Stomach (tissue), 8 donors: ENCODE measurements at regions not wholly inside any gene's neighbourhood (a gene's known extent, or its start where the extent isn't known, plus 50 kb on each side); places are given as distances from the start of the nearest gene placed in this dataset.
"Not testable (repeated sequence)": the region's sequence is repeated elsewhere in the genome, so short reads cannot be mapped to it uniquely, and the experiment has no call there.

Experiments used
- DNase-seq, 2 donors: peaks; one replicate each; pipeline versions ENCODE4 v3.0.0 to v3.0.0-alpha.2; 2013 to 2019
- H3K27ac ChIP-seq, 5 donors: fragments of 200-600 bp in 4 of 5; sonication (generic) in 4 of 5; one replicate each; pipeline ENCODE4 v1.5.1; 2013 to 2019; ENCODE audit warnings: mild to moderate bottlenecking in 1 of 5, moderate library complexity in 1 of 5
- H3K27me3 ChIP-seq, 3 donors: fragments of 200-600 bp; sonication (generic); one replicate each; pipeline ENCODE4 v1.5.1; 2017 to 2019; ENCODE audit warnings: mixed run types in 1 of 3
- H3K36me3 ChIP-seq, 4 donors: fragments of 200-600 bp; sonication (generic); 1 replicate in 3 of 4; 2 replicates in 1 of 4; pipeline ENCODE4 v1.5.1; 2016 to 2019
- H3K4me1 ChIP-seq, 4 donors: fragments of 200-600 bp; sonication (generic); one replicate each; pipeline ENCODE4 v1.5.1; 2016 to 2019
- H3K4me3 ChIP-seq, 4 donors: fragments of 200-600 bp; sonication (generic) in 3 of 4; one replicate each; pipeline ENCODE4 v1.5.1; 2016 to 2019; ENCODE audit warnings: mild to moderate bottlenecking in 1 of 4
- H3K9me3 ChIP-seq, 4 donors: fragments of 200-600 bp; sonication (generic); one replicate each; pipeline ENCODE4 v1.5.1; 2016 to 2019
- EP300 ChIP-seq: sonication (generic); formaldehyde crosslinking; IDR thresholded peaks from one replicate; pipeline ENCODE4 v1.6.1; 2017; ENCODE audit warnings: antibody characterized with exemption
- POLR2A ChIP-seq, 4 donors: fragments of 450-650 bp; IDR thresholded peaks; one replicate each; pipeline ENCODE4 v1.6.1; 2016; ENCODE audit warnings: antibody characterized with exemption in 4 of 4, control low read depth in 2 of 4, mild to moderate bottlenecking in 1 of 4, moderate library complexity in 1 of 4
- POLR2AphosphoS5 ChIP-seq, 3 donors: sonication (generic); formaldehyde crosslinking; IDR thresholded peaks; one replicate each; pipeline ENCODE4 v1.6.1; 2016; ENCODE audit warnings: antibody characterized with exemption in 3 of 3
- WGBS, 5 donors: extraction: QIAGEN DNeasy Blood & Tissue Kit in 3 of 5; methylation state at CpG; one replicate each; pipeline versions ENCODE4 v1.1.5 to v1.1.7; 2013 to 2018; 5-methylcytosine and 5-hydroxymethylcytosine counted together
- intact Hi-C: fragments of 100-400 bp; cut with DNase I; formaldehyde crosslinking; loops from one replicate; pipeline ENCODE4 v1.15.1; 2023; ENCODE audit warnings: low total_unique reads
- TF ChIP-seq, protein P1 (sequence below), 7 experiments: fragments of 450-650 bp in 4 of 7; fragments of 200-600 bp in 3 of 7; sonication (generic) in 3 of 7; IDR thresholded peaks; one replicate each; pipeline ENCODE4 v1.5.1; 2016 to 2019; ENCODE audit warnings: antibody characterized with exemption in 7 of 7, control low read depth in 2 of 7, mild to moderate bottlenecking in 1 of 7
- donor health status: healthy with polysubstance abuse.
- donor health status: Bipolar disorder and iron deficiency.
- donor health status: healthy.

DNA sequence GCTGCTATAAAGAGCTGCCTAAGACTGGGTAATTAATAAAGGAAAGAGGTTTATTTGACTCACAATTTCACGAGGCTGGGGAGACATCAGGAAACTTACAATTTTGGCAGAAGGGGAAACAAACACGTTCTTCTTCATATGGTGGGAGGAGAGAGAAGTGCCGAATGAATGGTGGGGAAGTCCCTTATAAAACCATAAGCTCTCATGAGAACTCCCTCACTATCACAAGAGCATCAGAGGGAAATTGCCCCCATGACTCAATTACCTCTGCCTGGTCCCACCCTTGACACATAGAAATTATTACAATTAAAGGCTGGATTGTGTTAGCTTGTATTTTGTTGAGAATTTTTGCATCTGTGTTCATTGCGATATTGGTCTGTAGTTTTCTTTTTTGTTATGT lies 460.5 kb upstream of the RAB6C start:
- Histone ChIP-seq H3K27ac (no peak overlapping the region), H3K36me3 (no peaks in the 10 kb centered on the region), H3K4me3 (no peak overlapping the region), H3K4me1 (no peaks in the 10 kb centered on the region), H3K27me3 (peaks cover 0 to 3% (median 0%) of the 10 kb centered on the region in 3 donors), H3K9me3 (peaks cover 0 to 22% (median 21%) of the 10 kb centered on the region in 4 donors)
- TF ChIP-seq EP300: no peak
- TF ChIP-seq, protein P1, sequence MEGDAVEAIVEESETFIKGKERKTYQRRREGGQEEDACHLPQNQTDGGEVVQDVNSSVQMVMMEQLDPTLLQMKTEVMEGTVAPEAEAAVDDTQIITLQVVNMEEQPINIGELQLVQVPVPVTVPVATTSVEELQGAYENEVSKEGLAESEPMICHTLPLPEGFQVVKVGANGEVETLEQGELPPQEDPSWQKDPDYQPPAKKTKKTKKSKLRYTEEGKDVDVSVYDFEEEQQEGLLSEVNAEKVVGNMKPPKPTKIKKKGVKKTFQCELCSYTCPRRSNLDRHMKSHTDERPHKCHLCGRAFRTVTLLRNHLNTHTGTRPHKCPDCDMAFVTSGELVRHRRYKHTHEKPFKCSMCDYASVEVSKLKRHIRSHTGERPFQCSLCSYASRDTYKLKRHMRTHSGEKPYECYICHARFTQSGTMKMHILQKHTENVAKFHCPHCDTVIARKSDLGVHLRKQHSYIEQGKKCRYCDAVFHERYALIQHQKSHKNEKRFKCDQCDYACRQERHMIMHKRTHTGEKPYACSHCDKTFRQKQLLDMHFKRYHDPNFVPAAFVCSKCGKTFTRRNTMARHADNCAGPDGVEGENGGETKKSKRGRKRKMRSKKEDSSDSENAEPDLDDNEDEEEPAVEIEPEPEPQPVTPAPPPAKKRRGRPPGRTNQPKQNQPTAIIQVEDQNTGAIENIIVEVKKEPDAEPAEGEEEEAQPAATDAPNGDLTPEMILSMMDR (IDR thresholded peaks at IDR 0.05): no peak
- TF ChIP-seq POLR2AphosphoS5 (IDR thresholded peaks at IDR 0.05): no peak
- no peak for TF ChIP-seq POLR2A (IDR thresholded peaks at IDR 0.05)
- no peak for DNase-seq
- 64 to 71% (median 70%) methylated on average over 4 of the region's 4 CpGs for whole genome bisulfite sequencing, 5 donors
- intact Hi-C loops: no loop called here

GRCh38 chr2:129532158-129532557 lies 447.3 kb upstream of the RAB6C start:
- H3K4me1 ChIP-seq, H3K4me3 ChIP-seq, DNase-seq, H3K27me3 ChIP-seq, intact Hi-C loops, H3K27ac ChIP-seq, H3K36me3 ChIP-seq: not testable (repeated sequence)
- peaks cover 0 to 20% (median 17%) of the 10 kb centered on the region in 4 donors for H3K9me3 ChIP-seq
- WGBS, 5 donors: 87 to 92% (median 90%) methylated on average over 9 of the region's 9 CpGs

DNA sequence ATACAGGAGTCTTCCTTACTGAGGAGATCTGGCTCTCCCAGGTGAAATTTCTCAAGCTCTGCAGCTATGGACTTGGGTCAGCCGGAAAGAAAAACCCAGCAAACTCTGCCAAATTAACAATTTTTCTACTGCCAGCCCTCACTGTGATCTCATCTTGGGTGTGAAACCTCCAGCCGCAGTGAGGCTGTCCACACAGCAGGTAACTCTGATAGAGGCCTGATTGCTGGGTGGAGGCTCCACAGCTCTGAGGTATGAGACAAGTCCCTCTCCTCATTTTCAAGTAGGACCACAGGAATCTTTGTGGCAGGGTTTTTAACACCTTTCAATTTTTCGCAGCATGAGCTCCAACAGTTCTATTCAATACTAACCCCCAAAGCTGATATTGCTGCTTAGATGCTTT lies 430.6 kb upstream of the RAB6C start:
- TF ChIP-seq POLR2A (IDR thresholded peaks at IDR 0.05) (no peak), EP300 (no peak), POLR2AphosphoS5 (IDR thresholded peaks at IDR 0.05) (no peak)
- TF ChIP-seq, protein P1 (IDR thresholded peaks at IDR 0.05): no peak
- whole genome bisulfite sequencing, 5 donors: 68 to 77% (median 71%) methylated on average over 3 of the region's 3 CpGs

DNA sequence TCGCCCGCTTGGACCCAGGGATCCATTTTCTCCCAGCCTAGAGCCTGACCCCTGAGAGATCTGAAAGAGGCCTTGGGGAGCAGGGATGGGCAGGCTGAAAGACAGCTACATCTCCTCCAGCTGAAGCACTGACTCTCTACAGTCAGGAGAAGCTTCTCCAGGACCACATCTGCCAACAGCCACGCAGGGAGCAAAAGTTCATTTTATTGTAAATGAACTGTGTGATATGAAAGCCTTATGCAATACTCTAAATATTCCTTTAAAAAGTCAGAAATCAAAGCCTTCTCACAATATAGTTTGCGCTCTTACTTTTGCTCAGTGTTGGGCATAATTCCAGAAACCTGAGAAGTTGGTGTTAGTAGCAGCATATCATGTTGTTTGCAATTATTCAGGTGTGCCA lies 428.9 kb upstream of the RAB6C start:
- intact Hi-C loops: no loop called here
- 75 to 86% (median 78%) methylated on average over 4 of the region's 4 CpGs for WGBS, 5 donors

More for the DNA sequence above, 430.6 kb upstream of the RAB6C start:
- no peak for DNase-seq
- H3K4me3 ChIP-seq: no peak overlapping the region
- peaks cover 0 to 3% (median 0%) of the 10 kb centered on the region in 4 donors for H3K9me3 ChIP-seq
- H3K36me3 ChIP-seq: no peaks in the 10 kb centered on the region
- H3K27me3 ChIP-seq: no peaks in the 10 kb centered on the region
- intact Hi-C loops: no loop called here
- H3K4me1 ChIP-seq: no peaks in the 10 kb centered on the region
- H3K27ac ChIP-seq: no peak overlapping the region

DNA sequence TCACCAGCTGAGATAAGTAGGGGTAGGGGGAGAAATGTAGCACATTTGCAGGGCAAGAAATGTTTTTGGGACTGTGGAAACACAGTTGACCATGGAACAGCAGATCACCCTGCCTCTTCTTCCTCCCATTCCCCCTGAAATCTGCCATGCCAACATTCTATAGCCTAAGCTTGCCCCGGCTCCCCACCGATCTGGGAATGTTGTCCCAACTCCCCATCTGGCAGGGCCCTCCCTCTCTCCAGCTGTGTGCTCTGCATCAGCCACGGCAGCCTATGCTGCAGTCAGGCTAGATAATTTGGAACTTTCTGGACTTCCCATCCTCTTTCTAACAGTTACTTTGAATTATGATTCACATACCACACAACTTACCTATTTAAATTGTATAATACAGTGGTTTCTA lies 425.1 kb upstream of the RAB6C start:
- intact Hi-C loops: no loop called here
- Histone ChIP-seq H3K27ac (no peak overlapping the region), H3K4me3 (no peak overlapping the region), H3K4me1 (no peaks in the 10 kb centered on the region), H3K9me3 (peaks cover 0 to 2% (median 0%) of the 10 kb centered on the region in 4 donors), H3K27me3 (no peaks in the 10 kb centered on the region), H3K36me3 (no peaks in the 10 kb centered on the region)
- TF ChIP-seq POLR2AphosphoS5 (IDR thresholded peaks at IDR 0.05) (no peak), POLR2A (IDR thresholded peaks at IDR 0.05) (no peak), EP300 (no peak)
- TF ChIP-seq, protein P1 (IDR thresholded peaks at IDR 0.05): no peak
- 16 to 29% (median 25%) methylated on average over 3 of the region's 3 CpGs for WGBS, 5 donors
- no peak for DNase-seq

More for the DNA sequence above, 428.9 kb upstream of the RAB6C start:
- Histone ChIP-seq H3K9me3 (peaks cover 0 to 3% (median 0%) of the 10 kb centered on the region in 4 donors), H3K4me3 (no peak overlapping the region), H3K27me3 (no peaks in the 10 kb centered on the region), H3K36me3 (no peaks in the 10 kb centered on the region), H3K27ac (no peak overlapping the region), H3K4me1 (no peaks in the 10 kb centered on the region)
- no peak for TF ChIP-seq POLR2AphosphoS5 (IDR thresholded peaks at IDR 0.05)
- no peak for TF ChIP-seq EP300
- DNase-seq: no peak
